ENCODE measurements at regions not wholly inside any gene's neighbourhood (a gene's known extent, or its start where the extent isn't known, plus 50 kb on each side); places are given as distances from the start of the nearest gene placed in this dataset.

DNA sequence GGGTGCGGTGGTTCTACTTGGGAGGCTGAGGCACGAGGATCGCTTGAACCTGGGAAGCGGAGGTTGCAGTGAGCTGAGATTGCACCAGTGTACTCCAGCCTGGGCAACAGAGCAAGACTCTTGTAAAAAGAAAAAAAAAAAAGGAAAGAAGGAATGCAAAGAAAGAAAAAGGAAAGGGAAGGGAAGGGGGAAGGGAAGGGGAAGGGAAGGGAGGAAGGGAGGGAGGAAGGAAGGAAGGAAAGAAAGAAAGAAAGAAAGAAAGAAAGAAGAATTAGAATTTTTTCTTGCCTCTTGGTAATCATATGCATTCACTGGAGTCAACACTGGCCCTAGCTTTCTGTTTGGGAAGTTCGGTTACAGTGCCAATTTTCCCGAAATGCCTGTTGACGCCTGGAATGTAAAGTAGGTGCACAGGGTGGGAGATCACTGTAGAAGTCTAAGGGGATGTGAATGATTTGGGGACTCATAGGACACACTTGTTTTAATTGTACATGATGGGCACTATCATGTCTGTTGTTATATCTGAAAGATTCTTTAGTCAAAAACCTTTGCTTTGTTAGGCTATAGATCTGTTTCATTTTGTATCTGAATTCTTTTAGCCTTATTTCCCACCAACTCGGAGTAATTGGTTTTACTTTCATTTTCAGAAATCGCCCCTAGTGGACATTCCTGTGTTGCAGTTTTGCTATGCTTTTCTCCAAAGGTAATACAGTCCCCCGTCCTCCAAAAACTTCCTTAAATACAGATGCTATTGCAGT lies 59.8 kb upstream of the MORC3 start:
- no peak overlapping the region for H3K23ac ChIP-seq (ENCODE audit: insufficient read length, low read depth, low read length)
- no peak overlapping the region for H3K4me3 Mint-ChIP-seq
- H3K27ac Mint-ChIP-seq, result peak overlapping the region; percentile 60 to 83 (median 82); a peak in 2 of 7 replicates
- TF ChIP-seq, protein P1, sequence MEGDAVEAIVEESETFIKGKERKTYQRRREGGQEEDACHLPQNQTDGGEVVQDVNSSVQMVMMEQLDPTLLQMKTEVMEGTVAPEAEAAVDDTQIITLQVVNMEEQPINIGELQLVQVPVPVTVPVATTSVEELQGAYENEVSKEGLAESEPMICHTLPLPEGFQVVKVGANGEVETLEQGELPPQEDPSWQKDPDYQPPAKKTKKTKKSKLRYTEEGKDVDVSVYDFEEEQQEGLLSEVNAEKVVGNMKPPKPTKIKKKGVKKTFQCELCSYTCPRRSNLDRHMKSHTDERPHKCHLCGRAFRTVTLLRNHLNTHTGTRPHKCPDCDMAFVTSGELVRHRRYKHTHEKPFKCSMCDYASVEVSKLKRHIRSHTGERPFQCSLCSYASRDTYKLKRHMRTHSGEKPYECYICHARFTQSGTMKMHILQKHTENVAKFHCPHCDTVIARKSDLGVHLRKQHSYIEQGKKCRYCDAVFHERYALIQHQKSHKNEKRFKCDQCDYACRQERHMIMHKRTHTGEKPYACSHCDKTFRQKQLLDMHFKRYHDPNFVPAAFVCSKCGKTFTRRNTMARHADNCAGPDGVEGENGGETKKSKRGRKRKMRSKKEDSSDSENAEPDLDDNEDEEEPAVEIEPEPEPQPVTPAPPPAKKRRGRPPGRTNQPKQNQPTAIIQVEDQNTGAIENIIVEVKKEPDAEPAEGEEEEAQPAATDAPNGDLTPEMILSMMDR (conservative IDR thresholded peaks at IDR 0.05), result peak; percentile 79
- no peak for DNase-seq
- no peaks in the 10 kb centered on the region for H3K79me1 ChIP-seq (ENCODE audit: insufficient read depth, low read depth, low read length, poor library complexity, severe bottlenecking)
- no peak overlapping the region for H2BK20ac ChIP-seq (ENCODE audit: low read depth, low read length, poor library complexity, severe bottlenecking)
- no peaks in the 10 kb centered on the region for H3K9me3 Mint-ChIP-seq
- peaks cover 0 to 14% (median 5%) of the 10 kb centered on the region in 3 experiments; a peak in 3 of 7 replicates for H3K36me3 Mint-ChIP-seq (ENCODE audit: insufficient read depth in 1 of 3, low read depth in 3 of 3)
- no peaks in the 10 kb centered on the region for H3K79me2 ChIP-seq (ENCODE audit: insufficient read depth, low read length)
- H3K4ac ChIP-seq (ENCODE audit: low read depth, low read length), result no peak overlapping the region
- no peak overlapping the region for H3K56ac ChIP-seq (ENCODE audit: insufficient read length, low read depth, low read length)
- no peaks in the 10 kb centered on the region for H4K20me1 ChIP-seq (ENCODE audit: control insufficient read depth, insufficient read depth, insufficient read length)
- H3K23me2 ChIP-seq (ENCODE audit: insufficient read length, low read depth, low read length, poor library complexity, severe bottlenecking), result peaks cover 4% of the 10 kb centered on the region
- H3K18ac ChIP-seq (ENCODE audit: insufficient read length, low read depth, low read length), result no peak overlapping the region
- H3K27ac ChIP-seq (ENCODE audit: insufficient read length, low read depth, low read length), result no peak overlapping the region
- no peak overlapping the region for H2BK12ac ChIP-seq (ENCODE audit: insufficient read length, low read depth, low read length)
- peaks cover 4 to 6% of the 10 kb centered on the region in 2 experiments; a peak in 1 of 4 replicates for H3K4me1 Mint-ChIP-seq
- no peak overlapping the region for H3K14ac ChIP-seq (ENCODE audit: insufficient read depth, low read length)
- no CpG with 5 or more reads among the region's 10 CpGs for WGBS (ENCODE audit: extremely low coverage, insufficient read length, low lambda C conversion rate)
- H3K4me1 ChIP-seq (ENCODE audit: insufficient read depth, low read length), result no peaks in the 10 kb centered on the region; the same call in 1 of the 2 replicates
- no peak overlapping the region for H2AFZ ChIP-seq (ENCODE audit: low read length)
- H4K8ac ChIP-seq (replicated peaks; ENCODE audit: insufficient read length, low read depth, low read length), result no peak overlapping the region
- no peak overlapping the region for H4K91ac ChIP-seq (ENCODE audit: insufficient read length, low read depth, low read length)
- no peaks in the 10 kb centered on the region for H3K27me3 ChIP-seq (ENCODE audit: insufficient read depth, low read length)
- H2BK15ac ChIP-seq (ENCODE audit: low read depth, low read length), result no peak overlapping the region
- H2BK5ac ChIP-seq (ENCODE audit: insufficient read length, low read length), result no peak overlapping the region
- H2BK120ac ChIP-seq (ENCODE audit: low read depth, low read length, poor library complexity, severe bottlenecking), result no peak overlapping the region
- no peak overlapping the region for H3T11ph ChIP-seq (ENCODE audit: low read length)
- H3K4me2 ChIP-seq (ENCODE audit: insufficient read depth, insufficient read length, low read length), result no peak overlapping the region
- no peaks in the 10 kb centered on the region for H3K27me3 Mint-ChIP-seq (ENCODE audit: low read depth)
- H3K9ac ChIP-seq (ENCODE audit: extremely low read depth, insufficient read length, low read length), result no peak overlapping the region
- no peaks in the 10 kb centered on the region for H3K9me3 ChIP-seq (ENCODE audit: control insufficient read depth, low read depth, low read length)
- H4K5ac ChIP-seq (ENCODE audit: insufficient read length, low read depth, low read length), result no peak overlapping the region
- H2AK5ac ChIP-seq (ENCODE audit: insufficient read length, low read length), result no peak overlapping the region
